Mesenchymal stem cell (in vitro differentiated cells and primary cell): ENCODE measurements at regions not wholly inside any gene's neighbourhood (a gene's known extent, or its start where the extent isn't known, plus 50 kb on each side); places are given as distances from the start of the nearest gene placed in this dataset.
"Not testable (repeated sequence)": the region's sequence is repeated elsewhere in the genome, so short reads cannot be mapped to it uniquely, and the experiment has no call there.

ENCODE experiments used
- DNase-seq: peaks from one replicate; pipeline ENCODE4 v3.0.0-alpha.2; 2013
- H2AFZ ChIP-seq: one replicate; pipeline ENCODE4 v1.6.1; 2013; ENCODE audit warnings: low read depth, mild to moderate bottlenecking, control low read depth, inconsistent platforms, low read length, moderate library complexity
- H2AK5ac ChIP-seq: 2 replicates; pipeline ENCODE4 v1.6.1; 2013; ENCODE audit warnings: low read length, moderate library complexity, mild to moderate bottlenecking, inconsistent platforms; ENCODE audit not compliant: severe bottlenecking
- H2BK120ac ChIP-seq: one replicate; pipeline ENCODE4 v1.6.1; 2013; ENCODE audit warnings: low read depth, mild to moderate bottlenecking, inconsistent platforms, low read length, moderate library complexity
- H2BK12ac ChIP-seq, 2 experiments: one replicate each; pipeline ENCODE4 v1.6.1; 2013; ENCODE audit warnings: inconsistent platforms in 2 of 2, low read length in 2 of 2, mild to moderate bottlenecking in 2 of 2, moderate library complexity in 2 of 2, control low read depth in 1 of 2
- H2BK15ac ChIP-seq: one replicate; pipeline ENCODE4 v1.6.1; 2013; ENCODE audit warnings: mild to moderate bottlenecking, low read depth, inconsistent platforms; ENCODE audit not compliant: poor library complexity, severe bottlenecking
- H2BK5ac ChIP-seq: 2 replicates; pipeline ENCODE4 v1.6.1; 2013; ENCODE audit warnings: low read depth, mild to moderate bottlenecking, low read length, control low read depth, inconsistent platforms; ENCODE audit not compliant: poor library complexity, severe bottlenecking
- H3K14ac ChIP-seq, 2 experiments: one replicate each; pipeline ENCODE4 v1.6.1; 2013; ENCODE audit warnings: inconsistent platforms in 2 of 2, low read length in 2 of 2, control low read depth in 1 of 2, mild to moderate bottlenecking in 1 of 2, moderate library complexity in 1 of 2
- H3K18ac ChIP-seq, 2 experiments: one replicate each; pipeline ENCODE4 v1.6.1; 2013; ENCODE audit warnings: inconsistent platforms in 2 of 2, low read length in 2 of 2, control low read depth in 1 of 2, low read depth in 1 of 2, mild to moderate bottlenecking in 1 of 2
- H3K23ac ChIP-seq, 2 experiments: one replicate each; pipeline ENCODE4 v1.6.1; 2013; ENCODE audit warnings: inconsistent platforms in 2 of 2, low read length in 2 of 2, mild to moderate bottlenecking in 2 of 2, moderate library complexity in 2 of 2, control low read depth in 1 of 2
- H3K27ac ChIP-seq: 2 replicates; pipeline ENCODE4 v1.5.1; 2013; ENCODE audit warnings: mild to moderate bottlenecking, moderate library complexity, low read length, control low read depth, inconsistent platforms; ENCODE audit not compliant: poor library complexity, severe bottlenecking
- H3K27me3 ChIP-seq, 2 experiments: 2 replicates each; pipeline versions ENCODE4 v1.6.1 to v1.7.0; 2013; ENCODE audit warnings: low read length in 2 of 2, mild to moderate bottlenecking in 2 of 2, moderate library complexity in 2 of 2, control low read depth in 1 of 2, inconsistent platforms in 1 of 2; ENCODE audit not compliant: control insufficient read depth in 1 of 2, insufficient read depth in 1 of 2
- H3K36me3 ChIP-seq, 2 experiments: 2 replicates each; pipeline versions ENCODE4 v1.6.1 to v1.7.0; 2013; ENCODE audit warnings: low read length in 2 of 2, control low read depth in 1 of 2, inconsistent platforms in 1 of 2, low read depth in 1 of 2, mild to moderate bottlenecking in 1 of 2; ENCODE audit not compliant: insufficient read depth in 2 of 2, control insufficient read depth in 1 of 2
- H3K4ac ChIP-seq, 2 experiments: one replicate each; pipeline ENCODE4 v1.6.1; 2013; ENCODE audit warnings: inconsistent platforms in 2 of 2, low read length in 2 of 2, mild to moderate bottlenecking in 2 of 2, moderate library complexity in 2 of 2, control low read depth in 1 of 2, low read depth in 1 of 2
- H3K4me1 ChIP-seq: 2 replicates; pipeline ENCODE4 v1.6.1; 2013; ENCODE audit warnings: low read depth, low read length, control low read depth; ENCODE audit not compliant: control insufficient read depth, insufficient read depth
- H3K4me2 ChIP-seq: 2 replicates; pipeline ENCODE4 v1.6.1; 2013; ENCODE audit warnings: low read length, mild to moderate bottlenecking, inconsistent platforms; ENCODE audit not compliant: poor library complexity, severe bottlenecking
- H3K4me3 ChIP-seq, 2 experiments: 2 replicates each; pipeline versions ENCODE4 v1.5.1 to v1.7.0; 2013; ENCODE audit warnings: low read length in 2 of 2, mild to moderate bottlenecking in 2 of 2, control low read depth in 1 of 2, low read depth in 1 of 2; ENCODE audit not compliant: insufficient read depth in 1 of 2
- H3K79me1 ChIP-seq: replicated peaks from 2 replicates; pipeline ENCODE4 v1.6.1; 2013; ENCODE audit warnings: mild to moderate bottlenecking, control low read depth, low read length, inconsistent platforms; ENCODE audit not compliant: poor library complexity, severe bottlenecking
- H3K9ac ChIP-seq: 2 replicates; pipeline ENCODE4 v1.7.0; 2013; ENCODE audit warnings: mild to moderate bottlenecking, low read length, moderate library complexity
- H3K9me3 ChIP-seq: 2 replicates; pipeline ENCODE4 v1.7.0; 2013; ENCODE audit warnings: mild to moderate bottlenecking, low read length; ENCODE audit not compliant: control insufficient read depth
- H4K8ac ChIP-seq: one replicate; pipeline ENCODE4 v1.6.1; 2013; ENCODE audit warnings: inconsistent platforms, mild to moderate bottlenecking, low read length, moderate library complexity
- H4K91ac ChIP-seq: one replicate; pipeline ENCODE4 v1.6.1; 2013; ENCODE audit warnings: mild to moderate bottlenecking, low read length, inconsistent platforms
- WGBS: methylation state at CpG from one replicate; pipeline ENCODE4 v1.1.7; 2013; ENCODE audit warnings: mixed read lengths; 5-methylcytosine and 5-hydroxymethylcytosine counted together

DNA sequence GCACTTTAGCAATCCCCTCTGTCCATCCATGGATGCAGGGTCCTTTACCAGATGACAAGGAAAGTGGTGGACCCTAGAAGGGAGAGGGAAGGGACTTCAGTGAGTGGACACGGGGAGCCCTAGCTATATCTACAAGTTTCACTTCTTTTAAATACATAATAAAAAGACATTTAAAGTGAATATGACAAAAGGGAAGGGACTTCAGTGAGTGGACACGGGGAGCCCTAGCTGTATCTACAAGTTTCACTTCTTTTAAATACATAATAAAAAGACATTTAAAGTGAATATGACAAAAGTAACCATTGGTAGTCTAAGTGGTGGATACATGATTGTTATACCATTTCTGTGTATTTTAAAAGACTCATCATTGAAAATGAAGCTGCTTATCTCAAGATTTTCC lies 81.9 kb upstream of the HES1 start:
- Histone ChIP-seq H3K23ac (no peak overlapping the region), H3K36me3 (no peaks in the 10 kb centered on the region), H3K18ac (no peak overlapping the region), H3K9me3 (peaks cover 20% of the 10 kb centered on the region), H3K79me1 (no peaks in the 10 kb centered on the region), H3K9ac (no peak overlapping the region), H2AFZ (no peak overlapping the region), H3K14ac (no peak overlapping the region), H2BK12ac (no peak overlapping the region), H3K27ac (no peak overlapping the region), H4K91ac (no peak overlapping the region), H2BK120ac (no peak overlapping the region), H4K8ac (no peak overlapping the region), H2AK5ac (peak overlapping the region; percentile 17), H3K4ac (no peak overlapping the region), H3K4me3 (no peak overlapping the region), H3K4me2 (no peak overlapping the region), H3K27me3 (peaks cover 0 to 29% of the 10 kb centered on the region in 2 experiments), H2BK15ac (no peak overlapping the region), H3K4me1 (peaks cover 4% of the 10 kb centered on the region), H2BK5ac (no peak overlapping the region)
- no CpG with 5 or more reads among the region's 2 CpGs for WGBS
- DNase-seq, result no peak

- no peak overlapping the region for H3K18ac ChIP-seq
- no peak overlapping the region for H3K4me3 ChIP-seq
Observed at GRCh38 chr3:194054540-194054939, 81.4 kb upstream of the HES1 start.

GRCh38 chr3:194054961-194055360 lies 81.0 kb upstream of the HES1 start:
- no peak overlapping the region for H2BK15ac ChIP-seq
- H3K27me3 ChIP-seq, result peaks cover 0 to 24% of the 10 kb centered on the region in 2 experiments
- no peaks in the 10 kb centered on the region for H3K36me3 ChIP-seq
- no peak overlapping the region for H2BK5ac ChIP-seq
- no peaks in the 10 kb centered on the region for H3K79me1 ChIP-seq
- no peak overlapping the region for H2AK5ac ChIP-seq
- no peak overlapping the region for H2AFZ ChIP-seq
- peaks cover 20% of the 10 kb centered on the region for H3K9me3 ChIP-seq
- no peak overlapping the region for H3K4me2 ChIP-seq
- no peak overlapping the region for H3K9ac ChIP-seq
- no peak overlapping the region for H3K14ac ChIP-seq
- no peak overlapping the region for H4K91ac ChIP-seq
- WGBS, result 89% methylated on average over 2 of the region's 3 CpGs
- H4K8ac ChIP-seq, result no peak overlapping the region
- H3K4me1 ChIP-seq, result peaks cover 4% of the 10 kb centered on the region
- no peak overlapping the region for H3K27ac ChIP-seq
- H3K18ac ChIP-seq, result no peak overlapping the region
- H3K23ac ChIP-seq, result no peak overlapping the region
- H3K4me3 ChIP-seq, result no peak overlapping the region
- H2BK12ac ChIP-seq, result no peak overlapping the region
- no peak for DNase-seq
- H3K4ac ChIP-seq, result no peak overlapping the region
- no peak overlapping the region for H2BK120ac ChIP-seq

More at GRCh38 chr3:194054540-194054939, 81.4 kb upstream of the HES1 start:
- DNase-seq, result no peak
- Histone ChIP-seq H3K4ac (no peak overlapping the region), H3K9me3 (peaks cover 20% of the 10 kb centered on the region), H2BK120ac (no peak overlapping the region), H3K4me2 (no peak overlapping the region), H3K4me1 (peaks cover 4% of the 10 kb centered on the region), H4K91ac (no peak overlapping the region), H3K14ac (no peak overlapping the region), H3K9ac (no peak overlapping the region), H2AK5ac (no peak overlapping the region), H3K27me3 (peaks cover 0 to 26% of the 10 kb centered on the region in 2 experiments), H4K8ac (no peak overlapping the region), H3K36me3 (no peaks in the 10 kb centered on the region), H3K79me1 (no peaks in the 10 kb centered on the region), H2AFZ (no peak overlapping the region), H2BK15ac (no peak overlapping the region), H3K23ac (no peak overlapping the region), H2BK12ac (no peak overlapping the region), H2BK5ac (no peak overlapping the region), H3K27ac (no peak overlapping the region)
- 73% methylated on average over 5 of the region's 5 CpGs for WGBS

DNA sequence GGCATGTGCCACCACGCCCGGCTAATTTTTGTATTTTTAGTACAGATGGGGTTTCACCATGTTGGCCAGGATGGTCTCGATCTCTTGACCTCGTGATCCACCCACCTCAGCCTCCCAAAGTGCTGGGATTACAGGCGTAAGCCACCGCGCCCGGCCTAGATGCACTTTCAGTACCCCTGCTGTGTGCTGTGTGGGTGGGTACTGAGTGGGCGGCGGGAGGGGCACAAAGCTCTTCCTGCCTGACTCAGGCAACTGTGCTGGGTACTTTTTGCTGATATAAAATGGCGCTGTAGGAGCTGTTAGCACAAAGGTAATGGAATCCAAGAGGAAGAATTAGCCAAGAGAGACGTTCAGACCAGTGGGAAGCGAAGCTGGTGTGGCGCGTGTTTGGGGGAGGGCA lies 79.6 kb upstream of the HES1 start:
- not testable (repeated sequence) for H3K27ac ChIP-seq, H2BK120ac ChIP-seq, H3K4me1 ChIP-seq, DNase-seq, H3K9ac ChIP-seq, H3K4ac ChIP-seq, H3K14ac ChIP-seq, H3K18ac ChIP-seq, H2AFZ ChIP-seq, H3K4me2 ChIP-seq, H4K91ac ChIP-seq, H3K79me1 ChIP-seq, H2BK5ac ChIP-seq, H4K8ac ChIP-seq, H3K23ac ChIP-seq, H3K4me3 ChIP-seq, H2BK15ac ChIP-seq, H3K36me3 ChIP-seq, H3K9me3 ChIP-seq, H2AK5ac ChIP-seq
- 94% methylated on average over 13 of the region's 15 CpGs for WGBS
- peak overlapping the region; percentile 2 to 47 for H2BK12ac ChIP-seq
- H3K27me3 ChIP-seq, result peaks cover 0 to 19% of the 10 kb centered on the region in 2 experiments
